ENCODE measurements at regions not wholly inside any gene's neighbourhood (a gene's known extent, or its start where the extent isn't known, plus 50 kb on each side); places are given as distances from the start of the nearest gene placed in this dataset.

- TF ChIP-seq CHD7 (IDR thresholded peaks at IDR 0.05; ENCODE audit: low read depth, low read length) (no peak), ZNF507 (tag; conservative IDR thresholded peaks at IDR 0.05) (no peak), BACH1 (tag; IDR thresholded peaks at IDR 0.05) (no peak), ZNF639 (CRISPR knock-in tag; conservative IDR thresholded peaks at IDR 0.05 in 1 of 2, IDR thresholded peaks at IDR 0.05 in 1 of 2) (no peak)
- TF ChIP-seq, protein P1, sequence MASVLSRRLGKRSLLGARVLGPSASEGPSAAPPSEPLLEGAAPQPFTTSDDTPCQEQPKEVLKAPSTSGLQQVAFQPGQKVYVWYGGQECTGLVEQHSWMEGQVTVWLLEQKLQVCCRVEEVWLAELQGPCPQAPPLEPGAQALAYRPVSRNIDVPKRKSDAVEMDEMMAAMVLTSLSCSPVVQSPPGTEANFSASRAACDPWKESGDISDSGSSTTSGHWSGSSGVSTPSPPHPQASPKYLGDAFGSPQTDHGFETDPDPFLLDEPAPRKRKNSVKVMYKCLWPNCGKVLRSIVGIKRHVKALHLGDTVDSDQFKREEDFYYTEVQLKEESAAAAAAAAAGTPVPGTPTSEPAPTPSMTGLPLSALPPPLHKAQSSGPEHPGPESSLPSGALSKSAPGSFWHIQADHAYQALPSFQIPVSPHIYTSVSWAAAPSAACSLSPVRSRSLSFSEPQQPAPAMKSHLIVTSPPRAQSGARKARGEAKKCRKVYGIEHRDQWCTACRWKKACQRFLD (CRISPR knock-in tag; IDR thresholded peaks at IDR 0.05) = no peak
Observed at GRCh38 chr6:114452785-114453401, 110.1 kb upstream of the HS3ST5 start (continued).

All from K562 (cell line).